D341Med (cell line): ENCODE measurements at regions not wholly inside any gene's neighbourhood (a gene's known extent, or its start where the extent isn't known, plus 50 kb on each side); places are given as distances from the start of the nearest gene placed in this dataset.

Experiments
- DNase-seq: peaks from one replicate; pipeline ENCODE4 v3.0.0; 2012; ENCODE audit warnings: low spot score

DNA sequence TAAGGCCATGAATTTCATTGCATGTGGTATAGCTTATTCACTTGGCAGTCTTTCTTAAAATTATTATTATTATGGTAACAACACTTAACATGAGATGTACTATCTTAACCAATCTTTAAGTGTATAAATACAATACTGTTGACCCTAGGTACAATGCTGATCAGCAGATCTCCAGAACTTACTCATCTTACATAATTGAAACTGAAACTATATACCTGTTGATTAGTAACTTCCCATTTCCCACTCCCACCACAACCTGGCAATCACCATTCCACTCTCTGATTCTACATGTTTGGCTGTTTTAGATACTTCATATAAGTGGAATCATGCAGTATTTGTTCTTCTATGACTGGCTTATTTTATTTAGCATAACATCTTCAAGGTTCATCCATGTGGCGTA lies 150.2 kb upstream of the POU2AF2 start:
- no peak for DNase-seq

DNA sequence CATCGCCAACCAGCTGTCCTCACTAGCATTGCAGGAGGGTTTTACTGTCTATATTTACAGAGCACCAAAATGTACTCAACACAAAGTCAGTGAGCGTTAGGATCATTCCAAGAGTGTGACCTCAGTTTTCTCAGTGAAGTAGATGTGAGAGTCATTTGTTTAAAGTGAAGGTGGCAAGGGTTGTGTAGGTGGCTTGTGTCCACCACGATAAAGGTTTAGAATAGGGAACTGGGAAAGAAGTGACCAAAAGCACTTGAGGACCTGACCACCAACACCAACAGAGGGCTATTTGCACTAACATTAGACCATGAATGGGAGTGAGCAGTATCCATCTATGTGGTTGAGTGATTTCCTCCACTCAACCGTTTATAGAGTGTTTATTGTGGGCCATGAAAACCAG lies 152.5 kb upstream of the POU2AF2 start:
- no peak for DNase-seq

DNA sequence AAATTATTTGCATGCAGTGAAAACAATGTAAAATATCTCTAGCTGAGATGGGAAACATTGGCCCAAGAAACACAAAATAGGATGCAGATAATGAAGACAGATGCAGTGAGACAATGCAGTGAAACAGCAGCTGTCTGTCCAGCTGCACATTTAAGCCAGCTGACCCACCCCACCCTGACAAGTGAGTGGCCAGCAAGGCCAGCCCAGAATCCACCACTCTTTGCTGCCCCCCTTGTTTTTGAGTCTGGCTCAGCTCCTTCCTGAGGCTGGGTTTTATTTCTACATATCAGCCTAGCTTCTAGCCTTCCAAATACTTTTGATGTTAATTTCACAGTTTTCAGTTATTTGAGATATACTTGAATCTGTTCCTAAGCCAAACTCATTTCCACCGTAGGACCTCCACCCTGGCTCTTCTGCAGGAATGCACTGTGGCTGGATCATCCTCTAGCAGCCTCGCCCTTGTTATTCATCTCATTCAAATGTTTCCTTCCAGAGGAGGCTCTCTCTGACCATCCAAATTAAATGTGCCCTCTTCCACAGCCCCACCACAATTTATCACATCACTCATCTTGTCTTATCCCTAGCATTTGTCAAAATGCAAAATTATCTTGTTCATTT lies 154.1 kb upstream of the POU2AF2 start:
- DNase-seq: no peak

DNA sequence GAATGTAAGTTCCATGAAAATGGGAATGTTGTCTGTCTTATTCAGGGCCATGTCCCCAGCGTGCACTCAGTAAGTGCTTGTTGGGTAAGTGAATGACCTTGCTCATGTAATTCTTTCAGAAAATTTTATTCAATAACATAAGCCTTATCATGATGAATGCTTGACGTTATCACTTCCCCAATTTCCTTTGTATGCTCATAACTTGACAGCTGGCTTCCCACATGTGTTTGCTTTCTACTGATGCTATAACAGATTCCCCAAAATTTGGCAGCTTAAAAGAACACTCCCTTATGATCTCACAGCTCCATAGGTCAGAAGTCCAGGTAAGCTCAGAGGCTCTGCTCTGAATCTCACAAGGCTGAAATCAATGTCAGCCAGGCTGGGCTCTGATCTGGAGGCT lies 155.8 kb upstream of the POU2AF2 start:
- DNase-seq: no peak

DNA sequence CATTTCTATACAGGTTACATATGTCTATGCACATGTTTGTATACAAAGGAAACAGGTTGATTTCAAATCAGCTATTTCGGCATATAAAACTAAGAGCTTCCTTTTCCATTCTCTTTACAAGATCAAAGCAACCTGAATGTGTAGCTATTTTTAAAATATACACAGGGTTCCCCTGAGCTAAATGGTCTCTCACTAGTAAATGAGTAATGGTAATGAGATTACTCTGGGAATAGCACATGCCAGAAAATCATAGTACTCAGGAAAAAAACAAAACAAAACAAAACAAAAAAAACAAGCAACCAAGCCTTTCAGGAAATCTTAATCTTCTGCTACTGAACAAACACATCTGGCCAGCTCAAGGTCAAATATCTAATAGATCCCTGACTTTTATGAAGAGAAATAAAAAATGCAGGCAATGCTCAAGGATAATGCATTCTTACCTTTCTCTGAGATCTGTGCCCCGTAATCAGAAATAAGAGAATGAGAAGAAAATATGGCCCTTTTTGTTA lies 156.6 kb upstream of the POU2AF2 start:
- no peak for DNase-seq

DNA sequence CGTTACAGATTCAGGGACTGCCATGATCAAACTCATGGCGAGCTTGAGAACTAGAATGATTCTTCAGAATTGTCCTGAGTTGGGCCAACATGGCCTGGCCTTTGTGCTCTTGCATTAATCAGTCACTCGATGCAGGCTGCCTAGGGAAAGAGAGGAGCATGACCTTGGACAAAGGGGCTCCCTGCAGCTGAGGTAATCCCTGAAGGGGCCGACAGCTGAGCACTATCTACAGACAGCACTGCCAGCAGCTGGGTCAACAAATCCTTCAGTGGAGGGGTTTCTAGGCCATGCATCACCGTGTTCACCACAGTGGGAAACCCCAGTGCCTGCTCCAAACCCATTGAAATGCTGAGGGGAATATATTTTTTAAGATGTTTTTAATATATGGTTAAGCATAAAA lies 159.5 kb upstream of the POU2AF2 start:
- no peak for DNase-seq

DNA sequence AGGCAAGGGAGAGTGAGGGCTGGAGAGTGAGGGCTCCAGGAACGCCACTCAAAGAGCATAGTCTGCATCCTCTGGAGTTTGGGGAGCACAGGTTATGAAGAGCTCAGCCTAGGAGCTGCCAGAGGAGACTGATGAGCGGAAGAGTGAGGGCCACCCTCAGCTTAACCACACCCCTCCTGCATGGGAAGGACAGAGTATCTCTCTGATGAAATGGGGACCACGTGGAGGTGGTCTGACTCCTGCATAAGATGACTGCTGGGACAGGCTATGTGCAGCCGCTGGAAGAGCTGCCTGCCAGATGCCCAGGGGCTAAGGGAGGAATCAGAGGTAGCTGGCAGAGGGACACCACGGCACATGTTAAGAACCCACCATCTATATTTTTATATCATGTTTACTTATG lies 162.9 kb upstream of the POU2AF2 start:
- no peak for DNase-seq

DNA sequence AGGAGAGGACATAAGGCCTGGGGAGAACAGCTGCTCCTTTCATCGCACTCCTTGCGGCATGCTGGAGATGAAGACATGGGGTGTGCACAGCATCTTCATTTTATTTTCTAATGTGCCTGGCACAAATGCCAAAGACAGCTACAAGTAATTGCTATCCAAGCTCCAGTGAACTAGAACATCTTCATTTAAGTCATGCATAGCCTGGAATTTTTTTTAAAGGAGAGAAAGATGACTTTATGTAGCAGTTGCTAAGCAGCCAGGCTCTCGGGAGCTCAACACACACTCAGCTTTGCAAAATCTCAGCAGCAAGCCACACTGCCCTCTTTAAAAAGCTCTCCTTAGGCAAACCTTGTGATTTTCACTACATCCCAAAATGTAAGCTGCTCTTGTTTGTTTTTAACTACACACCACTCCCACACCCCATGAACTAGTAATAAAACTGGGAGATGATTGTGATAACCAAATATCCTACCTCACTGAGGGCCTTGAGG lies 164.5 kb upstream of the POU2AF2 start:
- DNase-seq: no peak

DNA sequence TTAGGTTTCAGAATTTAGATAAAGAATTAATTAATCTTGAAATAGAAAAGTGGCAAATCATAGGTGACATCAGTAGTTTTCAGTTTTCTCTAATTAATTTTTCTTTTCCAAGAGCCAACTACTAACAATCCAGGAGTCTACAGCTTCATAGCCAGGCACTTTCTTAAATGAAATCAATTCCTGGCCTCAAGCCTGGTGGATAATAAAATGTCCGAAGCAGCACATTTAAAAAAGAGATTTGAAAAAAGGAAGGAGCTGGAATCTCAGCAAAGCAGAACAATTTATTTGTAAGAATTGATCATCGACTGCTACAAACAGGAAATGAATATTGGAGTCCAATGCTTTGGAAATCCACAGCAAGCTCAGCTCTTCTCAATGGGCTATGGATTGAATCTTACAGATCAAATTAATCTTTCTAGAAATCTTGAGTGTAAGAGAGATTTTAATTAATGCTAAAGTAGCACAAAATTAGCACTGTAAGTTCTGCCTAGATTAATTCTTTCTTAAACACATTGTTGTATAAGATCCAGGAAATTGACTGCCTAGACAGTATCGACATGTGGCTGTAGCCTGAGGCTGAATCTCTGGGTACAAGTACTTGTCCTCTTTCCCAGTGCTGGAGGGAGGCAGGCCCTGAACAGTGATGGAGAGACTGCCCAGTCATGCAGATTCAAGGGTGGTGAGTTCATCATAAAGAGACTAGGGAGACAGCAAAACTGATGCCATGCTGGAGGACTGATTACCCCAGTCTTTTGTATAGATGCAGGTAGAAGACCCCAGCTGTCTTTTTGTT lies 167.8 kb upstream of the POU2AF2 start:
- no peak for DNase-seq

DNA sequence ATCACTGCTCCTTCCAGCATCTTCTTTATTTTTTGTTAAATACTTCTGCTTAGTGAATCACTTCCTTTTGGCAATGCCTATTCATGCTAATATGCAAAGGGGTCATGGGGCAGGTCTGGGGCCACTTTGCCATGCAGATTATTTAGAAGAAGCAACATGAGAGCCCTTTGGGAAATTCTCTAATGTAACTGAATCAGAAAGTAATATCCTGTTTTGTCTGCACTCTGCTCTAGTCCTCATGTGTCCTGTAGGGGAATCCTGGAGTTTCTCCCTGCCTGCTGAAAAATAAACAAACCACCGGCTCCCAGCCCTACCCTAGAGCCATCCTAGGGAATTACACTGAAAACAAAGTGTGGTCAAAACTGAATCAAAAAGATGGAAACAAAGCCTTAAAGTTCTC lies 176.5 kb upstream of the POU2AF2 start:
- DNase-seq: no peak

DNA sequence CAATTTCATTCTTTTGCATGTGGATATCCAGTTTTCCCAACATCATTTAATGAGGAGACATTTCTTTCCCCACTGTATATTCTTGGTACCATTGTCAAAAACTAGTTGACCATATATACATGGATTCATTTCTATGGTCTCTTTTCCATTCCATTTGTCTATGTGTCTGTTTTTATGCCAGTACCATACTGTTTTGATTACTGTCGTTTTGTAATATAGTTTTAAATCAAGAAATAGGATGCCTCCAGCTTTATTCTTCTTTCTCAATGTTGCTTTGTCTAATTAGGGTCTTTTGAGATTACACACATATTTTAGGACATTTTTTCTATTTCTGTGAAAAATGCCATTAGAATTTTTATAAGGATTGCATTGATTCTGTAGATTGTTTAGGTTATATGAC lies 177.5 kb upstream of the POU2AF2 start:
- DNase-seq: no peak

DNA sequence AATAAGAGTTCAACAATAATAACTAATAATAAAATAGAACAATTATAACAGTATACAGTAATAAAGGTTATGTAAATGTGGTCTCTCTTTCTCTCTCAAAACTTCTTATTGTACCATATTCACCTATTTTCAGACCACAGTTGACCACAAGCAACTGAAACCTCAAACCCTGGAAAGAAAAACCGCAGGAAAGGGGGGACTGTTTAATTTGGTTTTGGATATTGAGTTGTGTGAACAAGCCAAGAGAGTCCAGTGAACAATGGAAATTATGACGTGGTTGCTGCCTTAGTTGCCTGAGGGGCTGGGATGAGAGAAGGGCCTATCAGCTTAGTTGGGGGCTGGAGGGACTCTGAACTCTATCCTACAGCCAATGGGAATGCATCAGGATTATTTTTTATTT lies 178.7 kb upstream of the POU2AF2 start:
- no peak for DNase-seq

DNA sequence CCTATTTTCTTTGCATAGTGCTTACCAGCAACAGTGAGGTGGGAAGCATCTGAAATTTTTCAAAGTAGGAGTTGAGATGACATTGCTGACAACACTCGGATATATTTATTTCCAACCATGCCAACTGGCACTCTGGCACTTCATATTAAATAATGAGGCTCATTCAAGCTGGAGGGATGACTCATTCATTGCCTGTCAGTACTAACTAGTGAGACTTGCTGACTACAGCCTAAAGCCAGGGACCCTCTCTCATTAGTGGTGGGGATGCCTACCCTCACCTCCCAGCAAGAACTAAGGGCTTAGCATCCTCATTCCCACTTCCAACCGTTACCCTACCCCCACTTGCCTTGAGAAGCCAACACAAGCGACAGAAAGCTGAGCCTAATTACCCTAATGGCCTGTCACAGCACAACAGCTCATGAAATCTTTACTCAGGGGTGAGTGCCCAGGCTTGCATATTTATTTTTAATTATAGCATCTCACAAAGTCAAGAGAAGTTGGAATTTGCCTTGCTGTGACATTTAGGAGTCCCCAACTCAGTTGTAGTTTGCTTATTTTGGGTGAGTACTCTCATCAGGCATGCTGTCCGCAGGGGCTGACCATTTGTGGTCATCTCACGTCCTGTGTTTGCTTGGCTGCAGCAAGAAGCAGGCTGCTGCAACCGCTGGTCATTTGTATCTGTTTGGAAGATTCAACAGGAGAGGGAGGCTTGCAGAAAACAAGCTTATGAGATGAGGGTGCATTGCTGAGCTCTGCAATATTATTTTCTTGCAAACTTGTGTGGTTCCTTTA lies 181.6 kb upstream of the POU2AF2 start:
- DNase-seq: no peak

DNA sequence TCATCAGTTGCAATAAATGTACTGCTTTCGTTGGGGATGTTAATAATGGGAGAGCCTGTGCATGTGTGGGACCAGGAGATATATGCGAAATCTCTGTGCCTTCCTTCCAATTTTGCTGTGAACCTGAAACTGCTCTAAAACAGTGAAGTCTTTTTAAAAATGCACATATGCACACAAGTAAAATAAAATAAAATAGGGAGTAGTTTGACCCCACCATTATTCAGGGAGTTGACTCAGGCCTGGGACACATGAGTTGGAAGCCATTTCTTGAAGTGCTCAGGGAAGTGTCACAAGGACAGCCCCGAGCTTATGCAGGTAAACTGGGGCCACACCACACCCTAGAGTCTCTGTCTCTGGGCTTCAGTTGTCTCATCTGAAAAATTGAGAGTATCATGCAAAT lies 183.1 kb upstream of the POU2AF2 start:
- no peak for DNase-seq

DNA sequence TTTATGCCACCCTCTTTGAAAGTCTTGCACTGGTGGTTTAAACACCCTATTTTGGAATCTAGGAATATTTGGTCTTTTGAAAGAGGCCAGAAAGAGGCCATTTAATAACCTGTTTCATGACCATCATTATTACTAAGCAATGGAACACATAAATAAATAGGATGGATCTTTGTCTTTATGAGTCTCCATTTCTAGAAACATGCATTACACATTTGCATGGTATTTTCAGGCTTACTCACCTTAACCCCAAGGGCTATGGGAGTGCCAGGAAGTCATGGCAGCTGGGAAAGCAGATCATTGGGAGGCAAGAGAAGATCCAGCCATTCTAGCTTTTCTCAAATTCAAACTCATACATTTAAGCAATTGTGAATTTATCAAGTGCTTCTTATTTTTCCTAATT lies 185.8 kb upstream of the POU2AF2 start:
- no peak for DNase-seq

DNA sequence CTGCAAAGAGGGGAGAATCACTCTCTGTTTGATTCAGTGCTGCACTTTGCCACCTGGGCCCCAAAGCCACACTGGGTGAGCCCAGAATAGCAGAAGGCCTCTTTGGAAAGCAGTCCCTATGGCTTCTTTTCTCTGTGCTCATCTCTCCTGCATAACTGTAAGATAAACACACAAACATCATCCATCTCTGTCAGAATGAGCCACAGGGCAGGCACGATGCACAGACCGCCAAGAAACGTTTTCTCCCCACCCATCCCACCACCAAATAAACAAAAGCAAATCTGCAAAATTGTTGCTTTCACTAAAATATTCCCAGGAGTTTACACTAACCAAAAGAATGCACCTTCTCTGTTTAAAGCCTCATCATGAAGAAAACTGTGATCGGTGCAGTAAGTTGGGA lies 196.4 kb upstream of the POU2AF2 start:
- DNase-seq: no peak

DNA sequence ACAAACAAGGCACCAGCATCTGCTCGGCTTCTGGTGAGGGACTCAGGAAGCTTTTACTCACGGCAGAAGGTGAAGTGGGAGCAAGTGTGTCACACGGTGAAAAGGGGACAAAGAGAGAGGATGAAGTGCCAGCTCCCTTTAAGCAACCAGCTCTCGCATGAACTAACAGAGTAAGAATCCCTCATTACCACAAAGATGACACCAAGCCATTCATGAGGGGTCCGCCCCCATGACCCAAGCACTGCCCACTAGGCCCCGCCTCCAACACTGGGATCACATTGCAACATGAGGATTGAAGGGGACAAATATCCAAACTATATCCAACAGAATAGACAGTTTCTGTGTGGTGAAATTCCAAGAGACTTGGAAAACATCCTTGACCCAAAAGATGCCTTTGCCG lies 198.2 kb upstream of the POU2AF2 start:
- DNase-seq: no peak

DNA sequence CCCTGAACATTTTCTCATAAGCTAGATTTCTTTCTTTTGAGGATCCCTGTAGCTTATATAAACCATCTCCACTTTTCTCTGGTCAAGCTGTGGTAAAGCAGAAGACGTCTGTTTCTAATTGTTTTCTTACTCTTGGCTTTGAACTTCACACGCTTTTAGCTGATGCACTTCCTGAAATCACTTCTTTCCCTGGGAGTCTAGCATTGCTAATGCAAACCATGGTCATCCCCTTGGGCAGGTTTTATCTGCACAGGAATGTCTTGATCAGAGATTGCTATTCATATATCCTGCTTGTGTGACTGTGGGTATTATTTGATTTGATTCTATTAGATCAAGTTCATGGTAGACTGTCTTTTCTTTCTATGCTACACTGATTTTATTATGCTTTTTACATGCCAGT lies 199.2 kb upstream of the POU2AF2 start:
- no peak for DNase-seq

DNA sequence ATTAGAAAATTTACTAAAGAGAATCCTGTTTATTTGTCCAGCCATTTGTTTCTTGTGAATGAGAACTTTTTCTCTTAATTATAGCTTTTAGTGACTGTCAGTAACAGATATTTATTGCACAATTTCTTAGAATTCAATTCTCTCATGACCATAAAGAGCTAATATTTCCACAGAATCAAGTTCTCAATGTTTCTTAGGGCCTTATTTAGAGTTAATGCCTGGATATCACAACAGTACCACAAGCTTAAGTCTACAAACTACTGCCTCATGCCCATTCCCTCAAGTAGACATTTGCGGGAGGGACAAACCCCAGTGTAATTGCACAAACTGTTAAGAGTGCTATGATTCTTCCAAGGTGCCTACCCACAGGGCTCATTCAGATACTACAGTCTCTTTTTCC lies 199.7 kb upstream of the POU2AF2 start:
- DNase-seq: no peak

DNA sequence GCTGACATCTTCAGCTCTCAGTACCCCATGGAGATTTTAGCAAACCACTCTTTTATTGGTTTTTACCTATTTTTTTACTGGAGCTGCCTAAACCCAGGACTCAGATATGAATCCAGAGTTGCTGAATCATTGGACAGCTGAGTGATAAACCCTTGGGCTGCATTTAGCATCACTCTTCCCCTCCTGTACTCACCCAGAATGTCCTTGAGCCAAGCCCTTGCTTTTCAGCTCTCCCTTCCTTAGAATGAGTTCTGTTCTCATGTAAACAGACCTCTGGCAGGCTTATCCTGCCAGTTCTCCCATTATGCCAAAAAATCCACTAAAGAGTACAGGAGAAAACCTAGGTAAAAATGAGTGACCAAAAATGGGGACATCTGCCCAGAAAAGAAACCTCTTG lies 200.1 kb upstream of the POU2AF2 start:
- DNase-seq: no peak

DNA sequence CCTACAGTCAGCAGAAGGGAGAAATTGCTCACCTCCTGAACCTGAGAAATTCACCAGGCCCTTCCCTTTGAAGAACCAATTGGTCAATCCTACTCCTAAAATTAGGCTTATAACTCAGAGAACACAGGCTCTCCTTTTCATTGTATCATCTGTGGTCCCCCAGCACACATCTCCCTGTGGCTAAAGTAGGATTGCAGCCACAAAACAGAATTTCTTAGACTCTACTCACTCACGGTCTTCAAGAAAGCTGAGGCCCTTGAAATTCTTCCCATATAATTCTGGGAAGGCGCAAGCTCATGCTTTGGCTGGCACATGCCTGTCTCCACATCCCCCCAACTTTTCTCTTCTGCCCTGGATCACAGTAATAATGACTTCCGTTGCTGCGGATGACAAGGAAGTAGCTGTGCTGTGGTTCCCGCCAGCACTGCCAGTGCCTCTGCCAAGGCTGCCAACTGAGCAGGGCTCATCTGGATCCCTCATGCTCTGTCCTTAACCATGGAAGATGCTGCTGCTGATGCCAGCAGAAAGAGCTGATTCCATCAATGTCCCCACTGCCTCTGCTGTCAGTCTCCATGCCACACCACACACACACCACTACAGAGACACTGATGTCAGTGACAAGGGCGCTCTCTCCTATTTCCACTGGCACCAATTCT lies 200.6 kb upstream of the POU2AF2 start:
- DNase-seq: no peak

DNA sequence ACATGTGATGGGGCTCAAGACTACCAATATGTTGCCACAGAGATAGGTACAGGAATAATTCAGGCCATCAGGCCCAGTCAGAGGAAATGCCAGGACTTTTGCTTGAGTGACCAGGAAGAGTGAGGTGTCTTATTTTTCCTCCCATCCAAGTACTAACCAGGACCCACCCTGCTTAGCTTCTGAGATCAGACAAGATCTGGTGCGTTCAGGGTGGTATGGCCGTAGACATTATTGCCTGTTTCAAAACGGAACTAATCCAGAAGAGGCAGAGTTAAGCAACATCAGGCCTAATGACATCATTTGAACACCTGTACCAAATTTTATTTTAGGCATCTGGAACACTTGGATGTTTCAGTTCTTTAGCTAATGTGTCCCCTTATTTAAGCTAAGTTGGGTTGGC lies 205.5 kb upstream of the POU2AF2 start:
- DNase-seq: no peak
